Stimulated activated CD8-positive, alpha-beta memory T cell treated with anti-CD3 and anti-CD28 coated beads, Interleukin-2, amount 100 ng/mL, for 48 hours (primary cell): ENCODE measurements at regions not wholly inside any gene's neighbourhood (a gene's known extent, or its start where the extent isn't known, plus 50 kb on each side); places are given as distances from the start of the nearest gene placed in this dataset.
"Not testable (repeated sequence)": the region's sequence is repeated elsewhere in the genome, so short reads cannot be mapped to it uniquely, and the experiment has no call there.

Source experiments
- DNase-seq, 2 donors: peaks; one replicate each; pipeline ENCODE4 v3.0.0-alpha.2; 2020; ENCODE audit warnings: low read depth in 2 of 2

- no peak for DNase-seq
These were observed 196.5 kb upstream of the STK26 start for GRCh38 chrX:131826572-131826971.

DNA sequence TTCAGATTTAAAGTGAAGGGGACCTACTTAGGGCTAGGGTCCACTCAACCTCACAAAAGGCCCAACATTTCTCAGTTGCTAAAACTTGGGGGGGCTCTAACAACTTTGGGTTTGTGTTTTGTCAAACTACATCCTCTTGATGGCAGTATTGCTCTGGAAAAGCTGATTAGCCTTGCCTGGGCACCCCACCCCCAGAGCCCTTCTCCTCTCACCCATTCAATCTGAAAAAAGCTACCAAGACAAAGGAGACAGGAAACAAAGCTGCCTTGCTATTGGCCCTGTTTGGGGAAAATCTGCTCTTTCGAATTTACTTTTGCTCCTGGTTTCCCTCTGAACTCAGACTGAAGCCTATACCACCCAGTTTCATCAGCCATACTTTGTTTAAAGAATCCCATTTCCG is 195.2 kb upstream of the STK26 start:
- DNase-seq: no peak

DNA sequence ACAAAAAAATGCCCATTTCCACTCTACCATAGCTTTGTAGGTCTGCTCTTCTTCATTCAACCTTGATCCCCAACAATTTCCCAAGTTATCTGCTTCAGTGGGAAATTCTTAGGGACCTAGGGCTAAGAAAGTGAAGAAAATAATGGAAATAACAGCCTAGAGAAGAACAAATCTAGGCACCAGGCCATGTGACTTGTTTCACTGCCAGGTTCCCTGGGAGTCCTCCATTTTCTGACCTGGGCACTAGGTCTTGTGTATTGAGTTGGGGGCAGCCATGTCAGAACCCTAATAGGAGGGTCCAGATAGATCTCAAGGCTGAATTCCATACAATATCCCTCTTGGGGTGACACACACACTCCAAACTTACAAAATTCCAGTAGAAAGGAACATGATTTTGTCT is 194.6 kb upstream of the STK26 start:
- no peak for DNase-seq

DNA sequence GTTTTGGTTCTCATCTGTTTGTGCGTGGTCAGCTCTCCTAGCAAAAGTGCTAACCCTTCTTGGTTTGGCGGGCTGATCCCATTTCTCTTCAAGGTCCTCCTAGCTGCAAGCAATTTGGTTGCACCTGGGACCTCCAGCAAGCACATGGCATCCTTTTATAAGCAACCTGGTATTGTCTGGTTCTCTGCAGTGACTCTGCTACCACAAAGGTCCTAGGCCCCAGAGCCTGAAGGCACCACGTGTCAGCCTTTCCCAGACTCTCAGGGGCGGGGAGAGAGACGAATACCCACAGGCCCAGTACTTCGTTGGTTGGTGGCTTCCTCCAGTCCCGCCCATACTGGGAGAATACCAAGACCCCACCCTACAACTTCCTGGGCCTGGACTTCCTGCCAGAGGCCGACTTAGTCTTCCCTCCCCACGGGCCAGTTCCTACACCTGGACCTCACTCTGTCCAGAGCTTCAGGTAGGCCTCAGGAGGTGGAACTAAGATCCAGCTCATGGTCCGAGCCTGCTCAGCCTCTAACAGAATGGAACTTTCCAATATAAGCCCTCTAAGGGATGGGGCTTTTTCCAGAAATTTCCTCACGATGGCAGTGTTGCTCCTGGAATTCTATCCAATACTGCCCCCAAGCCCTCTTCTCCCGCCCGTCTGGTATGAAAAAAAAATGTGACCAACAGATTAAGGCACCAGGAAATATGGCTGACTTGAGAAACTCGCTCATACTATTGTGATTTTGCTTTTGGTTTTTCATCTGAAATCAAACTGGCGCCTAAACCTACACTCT is 192.5 kb upstream of the STK26 start:
- no peak for DNase-seq

GRCh38 chrX:131831185-131831520 is 191.9 kb upstream of the STK26 start:
- no peak for DNase-seq

- no peak for DNase-seq
These were observed 186.9 kb upstream of the STK26 start for GRCh38 chrX:131836161-131836560.

DNA sequence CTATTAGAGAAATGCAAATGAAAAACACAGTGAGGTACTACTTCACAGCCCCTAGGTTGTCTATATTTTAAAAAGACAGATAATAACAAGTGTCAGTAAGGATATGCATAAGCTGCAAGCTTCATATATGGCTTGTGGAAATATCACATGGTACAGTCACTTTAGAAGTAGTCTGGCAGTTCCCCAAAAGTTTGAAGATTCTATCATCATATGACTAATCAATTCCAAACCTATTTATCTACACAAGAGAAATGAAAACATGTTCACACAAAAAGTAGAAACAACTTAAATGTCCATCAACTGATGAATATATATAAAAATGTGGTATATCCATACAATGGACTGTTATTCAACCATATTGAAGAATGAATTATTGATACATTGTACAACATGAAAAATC is 185.8 kb upstream of the STK26 start:
- DNase-seq: no peak

DNA sequence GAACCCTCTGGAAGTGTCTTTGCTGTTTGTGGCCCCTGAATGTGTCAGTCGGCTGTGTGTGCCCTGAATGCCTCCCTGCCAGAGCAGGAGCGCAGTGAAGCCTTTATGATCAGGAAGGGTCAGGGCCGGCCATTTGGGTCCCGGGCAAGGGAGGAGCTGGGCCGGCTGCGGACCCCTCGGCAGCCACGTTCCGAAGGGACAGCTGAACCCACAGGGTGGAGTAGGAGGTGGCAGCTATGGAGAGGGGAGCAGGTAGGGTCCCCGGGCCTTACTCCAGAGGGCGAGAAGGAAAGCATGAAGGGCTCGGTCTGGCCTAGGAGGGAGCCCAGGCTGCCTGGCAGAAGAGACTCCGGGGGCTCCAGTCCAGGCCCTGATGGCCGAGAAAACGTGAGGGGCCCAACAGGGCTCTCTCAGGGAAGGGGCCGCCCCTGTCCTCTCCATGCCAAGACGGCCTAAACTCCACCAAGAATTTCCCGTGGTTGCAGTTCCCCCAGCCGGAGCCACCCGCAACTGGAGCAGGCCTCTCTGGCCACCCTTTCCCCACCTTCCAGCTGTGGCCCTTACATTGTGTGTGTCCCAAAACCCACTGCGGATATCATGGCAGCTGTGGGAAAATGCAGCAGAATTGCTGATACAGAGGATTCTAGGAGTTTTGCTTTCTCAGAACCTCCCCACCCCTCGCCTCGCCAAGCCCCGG is 182.2 kb upstream of the STK26 start:
- no peak for DNase-seq

GRCh38 chrX:131841496-131842437 is 181.3 kb upstream of the STK26 start:
- DNase-seq: no peak

GRCh38 chrX:131843987-131844386 is 179.1 kb upstream of the STK26 start:
- no peak for DNase-seq

DNA sequence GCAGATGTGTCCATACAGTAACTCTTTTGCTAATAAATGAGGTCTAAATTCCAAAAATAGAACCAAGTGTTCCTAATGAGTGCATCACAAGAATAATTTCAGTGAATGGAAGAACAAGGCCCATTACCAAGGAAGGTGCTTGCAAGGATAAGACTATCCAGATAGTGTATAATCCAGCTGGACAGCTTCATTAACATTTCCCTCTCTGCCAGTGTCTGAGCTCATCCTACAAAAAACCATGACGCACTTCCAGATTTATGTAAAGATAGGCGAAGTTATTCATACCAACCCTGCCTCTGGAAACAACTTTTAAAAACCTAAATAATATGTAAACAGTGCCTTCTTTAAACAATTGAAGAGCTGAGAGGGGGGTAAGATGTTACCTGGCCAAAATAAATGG is 177.9 kb upstream of the STK26 start:
- DNase-seq: no peak

GRCh38 chrX:131845771-131846170 is 177.3 kb upstream of the STK26 start:
- DNase-seq: no peak

DNA sequence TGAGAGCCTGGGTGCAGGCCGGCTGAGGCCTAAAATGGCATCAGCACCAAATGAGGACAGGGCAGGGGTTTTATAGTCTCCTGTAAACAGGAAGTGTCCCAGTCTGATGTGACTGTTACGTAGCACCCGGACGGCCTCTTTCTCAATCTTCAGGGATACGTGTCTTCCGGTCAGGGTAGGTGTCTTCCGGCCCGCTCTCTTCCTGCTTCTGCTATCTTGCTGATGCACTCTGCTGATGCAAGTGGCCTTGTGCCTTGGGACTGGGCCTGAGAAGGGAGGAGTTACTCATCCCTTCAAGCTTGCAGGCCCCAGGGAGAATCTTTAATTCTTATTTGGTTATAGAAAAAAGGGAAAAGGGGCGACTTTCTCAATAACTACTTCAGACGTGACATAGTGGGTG is 172.1 kb upstream of the STK26 start:
- not testable (repeated sequence) for DNase-seq

DNA sequence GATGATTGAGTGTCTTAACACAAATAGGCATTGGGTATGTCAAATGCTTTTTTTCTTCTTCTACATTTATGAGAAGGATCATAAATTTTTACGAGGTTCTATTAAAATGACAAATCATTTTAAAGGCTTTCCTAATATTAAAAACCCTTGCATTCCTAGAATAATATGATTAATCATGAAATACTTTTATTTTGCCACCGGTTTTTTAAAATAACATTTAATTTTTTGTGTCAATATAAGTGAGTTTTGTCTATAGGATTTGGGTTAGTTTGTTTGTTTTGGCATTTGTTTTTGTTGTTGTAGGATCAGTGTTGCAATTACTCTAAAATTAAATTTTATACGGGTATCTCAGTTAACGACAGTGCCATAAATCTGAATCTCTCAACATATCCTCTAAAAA is 169.7 kb upstream of the STK26 start:
- no peak for DNase-seq

GRCh38 chrX:131854581-131854980 is 168.5 kb upstream of the STK26 start:
- DNase-seq: no peak

GRCh38 chrX:131861088-131861787 is 161.9 kb upstream of the STK26 start:
- DNase-seq: no peak

GRCh38 chrX:131862321-131862720 is 160.8 kb upstream of the STK26 start:
- no peak for DNase-seq

- no peak for DNase-seq
These were observed 153.9 kb upstream of the STK26 start for GRCh38 chrX:131869182-131869581.

- DNase-seq: no peak
These were observed 148.8 kb upstream of the STK26 start for GRCh38 chrX:131874300-131874699.

DNA sequence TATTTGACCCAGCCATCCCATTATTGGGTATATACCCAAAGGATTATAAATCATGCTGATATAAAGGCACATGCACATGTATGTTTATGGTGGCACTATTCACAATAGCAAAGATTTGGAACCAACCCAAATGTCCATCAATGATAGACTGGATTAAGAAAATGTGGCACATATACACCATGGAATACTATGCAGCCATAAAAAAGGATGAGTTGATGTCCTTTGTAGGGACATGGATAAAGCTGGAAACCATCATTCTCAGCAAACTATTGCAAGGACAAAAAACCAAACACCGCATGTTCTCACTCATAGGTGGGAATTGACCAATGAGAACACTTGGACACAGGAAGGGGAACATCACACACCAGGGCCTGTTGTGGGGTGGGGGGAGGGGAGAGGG is 147.3 kb upstream of the STK26 start:
- not testable (repeated sequence) for DNase-seq

- no peak for DNase-seq
These were observed 141.9 kb upstream of the STK26 start for GRCh38 chrX:131881194-131881593.

DNA sequence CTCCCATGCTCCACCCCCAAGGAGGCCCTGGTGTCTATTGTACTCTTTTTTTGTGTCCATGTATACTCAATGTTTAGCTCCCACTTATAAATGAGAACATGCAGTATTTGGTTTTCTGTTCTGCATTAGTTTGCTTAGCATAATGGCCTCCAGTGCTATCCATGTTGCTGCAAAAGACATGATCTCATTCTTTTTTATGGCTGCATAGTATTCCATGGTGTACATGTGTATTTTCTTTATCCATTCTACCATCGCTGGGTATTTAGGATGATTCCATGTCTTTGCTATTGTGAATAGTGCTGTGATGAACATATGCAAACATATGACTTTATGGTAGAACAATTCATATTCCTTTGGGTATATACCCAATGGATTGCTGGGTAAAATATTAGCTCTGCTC is 138.1 kb upstream of the STK26 start:
- DNase-seq: not testable (repeated sequence)
